PFSK-1 (cell line): ENCODE measurements at regions not wholly inside any gene's neighbourhood (a gene's known extent, or its start where the extent isn't known, plus 50 kb on each side); places are given as distances from the start of the nearest gene placed in this dataset.

Source experiments
- POLR2AphosphoS5 ChIP-seq: IDR thresholded peaks from 2 replicates; pipeline ENCODE4 v1.6.1; 2012; ENCODE audit warnings: low read depth, mild to moderate bottlenecking, control low read depth, low read length, moderate library complexity
- SIN3A ChIP-seq: IDR thresholded peaks from 2 replicates; pipeline ENCODE4 v1.6.1; 2012; ENCODE audit warnings: mild to moderate bottlenecking, low read length, moderate library complexity, borderline replicate concordance; ENCODE audit not compliant: insufficient read depth
- TAF1 ChIP-seq: IDR thresholded peaks from 2 replicates; pipeline ENCODE4 v1.6.1; 2012; ENCODE audit warnings: low read length, control low read depth, borderline replicate concordance; ENCODE audit not compliant: insufficient read depth

GRCh38 chr13:105037110-105037509, 1498.4 kb downstream of the EFNB2 start:
- no peak for TF ChIP-seq POLR2AphosphoS5
- no peak for TF ChIP-seq SIN3A
- no peak for TF ChIP-seq TAF1
